Panc1 (cell line): ENCODE measurements at regions not wholly inside any gene's neighbourhood (a gene's known extent, or its start where the extent isn't known, plus 50 kb on each side); places are given as distances from the start of the nearest gene placed in this dataset.

ENCODE experiments used
- ATAC-seq: fragments of 200-7000 bp; cut with Tn5 transposase; 2 replicates; pipeline ENCODE4 v1.9.1; 2020; ENCODE audit warnings: mild to moderate bottlenecking, moderate library complexity
- BruUV-seq: library from RNA; stranded (reverse); fragments of 400-500 nt; replicated peaks from 2 replicates; lab custom pipeline; 2021; lab: Mats Ljungman, UMichigan
- CTCF ChIA-PET: fragments of 300-600 bp; sonication (Branson Sonifier 250); formaldehyde crosslinking; loops from one replicate; lab custom pipeline; 2022; ENCODE audit warnings: antibody characterized with exemption; lab: Charles Lee
- POLR2A ChIA-PET: fragments of 300-600 bp; sonication (Branson Sonifier 250); formaldehyde crosslinking; loops from one replicate; lab custom pipeline; 2022; ENCODE audit warnings: antibody characterized with exemption; lab: Charles Lee
- DNase-seq: peaks from one replicate; pipeline ENCODE4 v3.0.0-alpha.2; 2010; ENCODE audit warnings: low read depth, low spot score
- H3K27ac ChIP-seq: 2 replicates; pipeline ENCODE4 v1.5.1; 2011; ENCODE audit warnings: mild to moderate bottlenecking, low read length, inconsistent platforms
- H3K27me3 ChIP-seq: fragments of 200-500 bp; sonication (Bioruptor generic); 2 replicates; pipeline ENCODE4 v1.6.0; 2014; ENCODE audit warnings: low read length, inconsistent platforms; ENCODE audit not compliant: control insufficient read depth, insufficient read depth
- H3K36me3 ChIP-seq: fragments of 200-500 bp; sonication (Bioruptor generic); 2 replicates; pipeline ENCODE4 v1.5.1; 2014; ENCODE audit warnings: inconsistent platforms, mild to moderate bottlenecking, low read length, moderate library complexity; ENCODE audit not compliant: control insufficient read depth, insufficient read depth
- H3K4me1 ChIP-seq: 2 replicates; pipeline ENCODE4 v1.5.1; 2011; ENCODE audit warnings: inconsistent platforms, mild to moderate bottlenecking, low read length, moderate library complexity; ENCODE audit not compliant: control insufficient read depth, insufficient read depth
- H3K4me3 ChIP-seq, 2 experiments: 2 replicates each; pipeline ENCODE4 v1.5.1; 2011 to 2012; ENCODE audit warnings: low read depth in 2 of 2, low read length in 2 of 2, mild to moderate bottlenecking in 2 of 2, inconsistent platforms in 1 of 2, moderate library complexity in 1 of 2
- H3K9me3 ChIP-seq: fragments of 200-500 bp; sonication (Bioruptor generic); 2 replicates; pipeline ENCODE4 v1.5.1; 2014; ENCODE audit warnings: low read depth, mild to moderate bottlenecking, inconsistent platforms, low read length, moderate library complexity; ENCODE audit not compliant: control insufficient read depth, insufficient read depth
- CTCF ChIP-seq: fragments of 450-650 bp; IDR thresholded peaks from 2 replicates; pipeline ENCODE4 v1.5.1; 2017; ENCODE audit warnings: mild to moderate bottlenecking
- POLR2AphosphoS5 ChIP-seq: IDR thresholded peaks from 2 replicates; pipeline ENCODE4 v1.6.1; 2012; ENCODE audit warnings: mild to moderate bottlenecking, low read depth, low read length, moderate library complexity
- REST ChIP-seq, 2 experiments: IDR thresholded peaks; 2 replicates each; pipeline ENCODE4 v1.6.1; 2011 to 2012; ENCODE audit warnings: low read depth in 2 of 2, control low read depth in 1 of 2, low read length in 1 of 2, mild to moderate bottlenecking in 1 of 2, moderate library complexity in 1 of 2; ENCODE audit not compliant: insufficient read depth in 1 of 2
- SIN3A ChIP-seq: IDR thresholded peaks from 2 replicates; pipeline ENCODE4 v1.6.1; 2012; ENCODE audit warnings: low read depth, mild to moderate bottlenecking, low read length, moderate library complexity, borderline replicate concordance; ENCODE audit not compliant: insufficient read depth
- TCF7L2 ChIP-seq: IDR thresholded peaks from 2 replicates; pipeline ENCODE4 v1.6.1; 2011; ENCODE audit warnings: mild to moderate bottlenecking, low read depth, low read length, inconsistent platforms
- in situ Hi-C: cut with HindIII; loops from 2 replicates; pipeline ENCODE4 v1.10.0; 2016; ENCODE audit warnings: low sequenced_read_pairs, low pct_unique_long_range_greater_than_20kb
- intact Hi-C: fragments of 100-400 bp; cut with micrococcal nuclease; formaldehyde crosslinking; loops from one replicate; pipeline ENCODE4 v1.10.0; 2022; ENCODE audit not compliant: unreplicated experiment

DNA sequence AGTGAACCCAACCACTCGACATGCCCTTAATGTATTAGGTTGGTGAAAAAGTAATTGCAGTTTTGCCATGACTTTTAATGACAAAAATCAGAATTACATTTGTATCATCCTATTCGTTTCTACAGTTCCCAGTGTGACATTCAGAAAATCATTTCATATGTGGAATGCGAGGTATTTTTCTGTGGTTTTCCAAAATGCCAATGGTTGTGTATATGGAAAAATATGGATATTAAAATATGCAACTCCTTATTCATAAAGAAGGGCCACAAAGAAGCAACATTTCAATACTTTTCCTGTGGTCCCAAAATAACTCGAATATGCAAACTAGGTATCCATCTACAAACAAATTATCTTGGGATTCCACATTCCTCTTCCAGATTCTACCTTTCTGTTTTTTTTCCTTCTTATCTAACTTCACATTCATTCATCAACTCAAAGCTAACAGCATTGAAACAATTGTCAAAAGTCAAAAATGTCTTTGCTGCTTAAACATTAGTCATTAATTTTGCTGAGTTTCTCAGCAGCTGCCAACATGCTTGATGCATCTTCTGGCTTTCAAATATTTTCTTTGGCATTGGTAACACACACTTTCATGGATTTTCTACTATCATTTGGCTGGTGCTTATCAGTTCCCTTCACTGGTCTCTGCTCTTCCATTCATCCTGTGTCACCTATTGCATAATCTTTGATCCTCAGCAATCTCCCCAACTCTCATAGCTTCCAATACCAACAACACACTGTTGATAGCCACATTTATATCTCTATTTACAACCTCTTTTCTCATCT lies 1445.4 kb downstream of the EFNB2 start:
- TF ChIP-seq SIN3A (no peak), REST (IDR thresholded peaks at IDR 0.05; ENCODE audit: insufficient read depth in 1 of 2, low read depth in 2 of 2, low read length in 1 of 2) (no peak), TCF7L2 (no peak)
- Histone ChIP-seq H3K9me3 (no peaks in the 10 kb centered on the region), H3K27me3 (no peaks in the 10 kb centered on the region), H3K36me3 (no peaks in the 10 kb centered on the region), H3K4me3 (no peak overlapping the region), H3K27ac (no peak overlapping the region), H3K4me1 (no peaks in the 10 kb centered on the region)
- intact Hi-C loops (no loop called here), in situ Hi-C loops (no loop called here)
- BruUV-seq: no TSS peak
- ChIA-PET CTCF (no interaction called here), POLR2A (no interaction called here)
- ATAC-seq (no peak), DNase-seq (no peak)

DNA sequence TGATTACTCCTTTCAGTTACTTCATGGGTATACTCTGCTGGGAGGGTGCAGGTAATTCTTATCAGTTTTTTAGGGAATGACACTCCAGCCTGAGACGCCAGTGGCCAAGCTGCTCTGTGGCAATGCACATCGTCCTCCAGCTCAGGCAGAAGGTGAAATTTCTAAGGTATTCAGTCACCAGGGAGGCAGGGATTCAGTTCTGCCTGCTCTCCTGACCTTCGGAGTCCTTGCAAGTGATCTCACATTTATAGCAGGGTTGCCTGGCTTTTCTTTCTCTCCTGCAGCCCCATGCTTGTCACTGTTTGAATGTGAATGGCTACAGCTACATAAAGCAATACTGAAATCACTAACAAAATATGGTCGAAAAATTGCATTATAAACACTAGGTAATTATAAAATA lies 1447.5 kb downstream of the EFNB2 start:
- no peaks in the 10 kb centered on the region for H3K36me3 ChIP-seq
- BruUV-seq: no TSS peak
- in situ Hi-C loops (no loop called here), intact Hi-C loops (no loop called here)
- ChIA-PET POLR2A (no interaction called here), CTCF (no interaction called here)
- H3K4me3 ChIP-seq: no peak overlapping the region
- no peaks in the 10 kb centered on the region for H3K4me1 ChIP-seq
- no peak for ATAC-seq
- H3K27me3 ChIP-seq: no peaks in the 10 kb centered on the region
- H3K9me3 ChIP-seq: no peaks in the 10 kb centered on the region
- no peak for DNase-seq
- TF ChIP-seq POLR2AphosphoS5 (no peak), CTCF (no peak), SIN3A (no peak), REST (IDR thresholded peaks at IDR 0.05; ENCODE audit: insufficient read depth in 1 of 2, low read depth in 2 of 2, low read length in 1 of 2) (no peak), TCF7L2 (no peak)
- H3K27ac ChIP-seq: no peak overlapping the region
